ENCODE measurements at regions not wholly inside any gene's neighbourhood (a gene's known extent, or its start where the extent isn't known, plus 50 kb on each side); places are given as distances from the start of the nearest gene placed in this dataset.

- TF ChIP-seq GATA3 (IDR thresholded peaks at IDR 0.05; ENCODE audit: low read depth, low read length) (no peak), GATA2 (IDR thresholded peaks at IDR 0.05; ENCODE audit: low read depth, low read length) (no peak)
Observed at GRCh38 chr9:115364991-115365390, 247.0 kb upstream of the TNC start.

Measured in SH-SY5Y (cell line).